ENCODE measurements at regions not wholly inside any gene's neighbourhood (a gene's known extent, or its start where the extent isn't known, plus 50 kb on each side); places are given as distances from the start of the nearest gene placed in this dataset.

DNA sequence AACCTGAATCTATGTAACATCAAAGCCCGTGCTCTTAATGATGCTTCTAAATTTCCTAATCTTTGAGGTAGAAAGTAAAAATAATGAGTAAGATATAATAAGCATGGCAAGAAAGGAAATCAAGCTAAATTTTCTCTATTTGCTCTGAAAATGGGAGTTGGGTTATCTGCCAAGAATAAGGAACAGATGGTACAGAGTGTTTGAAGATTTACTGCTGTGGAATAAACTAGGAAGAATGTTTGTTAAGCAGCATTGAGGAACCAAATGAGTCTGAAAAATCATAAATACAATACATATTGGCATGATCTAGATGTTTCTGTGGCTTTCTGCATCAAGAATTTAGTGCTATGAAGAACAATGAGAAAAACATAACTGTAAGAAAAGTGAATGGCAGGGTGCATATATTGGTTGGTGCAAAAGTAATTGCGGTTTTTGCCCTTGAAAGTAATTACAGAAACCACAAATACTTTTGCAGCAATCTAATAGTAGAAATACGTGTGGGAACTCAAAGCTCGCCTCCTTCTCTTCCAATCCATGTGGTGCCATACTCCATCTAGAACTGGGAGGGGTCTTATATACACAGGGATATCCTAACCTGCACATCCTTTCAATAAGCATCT lies 87.6 kb downstream of the SUCNR1 start:
- peak in 2 of 3 donors; percentile 19 to 33 for DNase-seq
- no CpG with 5 or more reads among the region's 4 CpGs for WGBS (ENCODE audit: insufficient coverage)

DNA sequence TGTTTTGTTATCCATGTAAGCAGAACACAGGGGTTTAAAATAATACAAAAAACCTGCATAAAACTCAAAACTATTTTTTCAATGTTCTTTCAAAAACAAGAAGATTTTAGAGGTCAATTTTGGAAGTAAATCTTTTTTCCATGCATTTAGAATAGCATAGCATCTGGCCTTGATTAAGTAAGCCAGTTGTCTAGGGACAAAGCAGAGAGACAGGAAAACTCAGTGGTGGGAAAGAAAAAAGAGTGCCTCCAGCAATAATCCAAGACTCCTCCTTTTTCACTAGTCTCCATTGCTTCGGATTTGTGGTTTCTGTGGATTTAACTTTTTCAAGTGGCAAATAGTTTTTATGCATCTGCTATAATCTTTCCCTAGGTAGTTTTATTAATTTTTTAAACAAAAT lies 88.9 kb downstream of the SUCNR1 start:
- H3K27me3 ChIP-seq (replicated peaks in 2 of 5; ENCODE audit: control insufficient read depth in 4 of 5, insufficient read depth in 5 of 5, low read length in 4 of 5), result no peaks in the 10 kb centered on the region
- no peak overlapping the region for H3K27ac ChIP-seq (ENCODE audit: insufficient read depth in 1 of 2, low read depth in 1 of 2, low read length in 2 of 2, poor library complexity in 1 of 2, severe bottlenecking in 2 of 2)
- no peaks in the 10 kb centered on the region for H3K36me3 ChIP-seq (ENCODE audit: control insufficient read depth in 4 of 4, insufficient read depth in 4 of 4, low read length in 3 of 4)
- no CpG with 5 or more reads among the region's 1 CpG for WGBS (ENCODE audit: insufficient coverage)
- H3K4me1 ChIP-seq (ENCODE audit: control extremely low read depth in 1 of 4, control insufficient read depth in 4 of 4, insufficient read depth in 4 of 4, low read length in 3 of 4), result peaks cover 0 to 3% (median under 1%) of the 10 kb centered on the region in 4 experiments
- H3K9me3 ChIP-seq (ENCODE audit: control extremely low read depth in 1 of 5, control insufficient read depth in 4 of 5, insufficient read depth in 2 of 5, low read depth in 1 of 5, low read length in 4 of 5), result no peaks in the 10 kb centered on the region
- no peak overlapping the region for H3K4me3 ChIP-seq (ENCODE audit: control insufficient read depth in 1 of 7, extremely low read depth in 1 of 7, insufficient read depth in 4 of 7, low read depth in 2 of 7, low read length in 6 of 7)
- DNase-seq, result no peak
- POLR2A ChIA-PET, result no interaction called here
- CTCF ChIA-PET, result no interaction called here

More for the DNA sequence above, 87.6 kb downstream of the SUCNR1 start:
- H3K4me1 ChIP-seq (ENCODE audit: control extremely low read depth in 1 of 4, control insufficient read depth in 4 of 4, insufficient read depth in 4 of 4, low read length in 3 of 4), result peaks cover 0 to 3% (median under 1%) of the 10 kb centered on the region in 4 experiments
- POLR2A ChIA-PET, result no interaction called here
- H3K27ac ChIP-seq (ENCODE audit: insufficient read depth in 1 of 2, low read depth in 1 of 2, low read length in 2 of 2, poor library complexity in 1 of 2, severe bottlenecking in 2 of 2), result no peak overlapping the region
- H3K27me3 ChIP-seq (replicated peaks in 2 of 5; ENCODE audit: control insufficient read depth in 4 of 5, insufficient read depth in 5 of 5, low read length in 4 of 5), result no peaks in the 10 kb centered on the region
- H3K9me3 ChIP-seq (ENCODE audit: control extremely low read depth in 1 of 5, control insufficient read depth in 4 of 5, insufficient read depth in 2 of 5, low read depth in 1 of 5, low read length in 4 of 5), result no peaks in the 10 kb centered on the region
- CTCF ChIA-PET, result no interaction called here
- H3K36me3 ChIP-seq (ENCODE audit: control insufficient read depth in 4 of 4, insufficient read depth in 4 of 4, low read length in 3 of 4), result no peaks in the 10 kb centered on the region
- H3K4me3 ChIP-seq (ENCODE audit: control insufficient read depth in 1 of 7, extremely low read depth in 1 of 7, insufficient read depth in 4 of 7, low read depth in 2 of 7, low read length in 6 of 7), result no peak overlapping the region

DNA sequence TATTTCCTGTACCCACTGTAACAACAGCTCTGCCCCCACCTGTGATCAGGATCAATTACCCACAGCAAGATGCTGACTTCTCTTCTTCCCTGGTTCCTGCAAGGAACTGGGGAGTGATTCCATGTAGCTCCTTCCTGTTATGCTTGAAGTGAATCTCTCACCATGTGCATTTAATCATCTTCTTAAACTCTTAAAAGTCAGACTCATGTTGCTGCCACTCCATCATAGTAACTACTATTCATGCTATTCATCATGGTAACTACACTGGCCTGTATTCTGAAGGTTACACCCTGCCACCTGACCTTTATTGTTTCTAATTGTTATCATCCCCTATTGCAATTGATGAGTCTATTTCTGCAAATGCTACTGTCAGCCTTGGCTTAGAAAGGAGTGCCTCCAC lies 89.5 kb downstream of the SUCNR1 start:
- H3K27ac ChIP-seq (ENCODE audit: insufficient read depth in 1 of 2, low read depth in 1 of 2, low read length in 2 of 2, poor library complexity in 1 of 2, severe bottlenecking in 2 of 2), result no peak overlapping the region
- no peaks in the 10 kb centered on the region for H3K27me3 ChIP-seq (replicated peaks in 2 of 5; ENCODE audit: control insufficient read depth in 4 of 5, insufficient read depth in 5 of 5, low read length in 4 of 5)
- CTCF ChIA-PET, result no interaction called here
- H3K4me1 ChIP-seq (ENCODE audit: control extremely low read depth in 1 of 4, control insufficient read depth in 4 of 4, insufficient read depth in 4 of 4, low read length in 3 of 4), result peaks cover 0 to 3% (median under 1%) of the 10 kb centered on the region in 4 experiments
- no peaks in the 10 kb centered on the region for H3K9me3 ChIP-seq (ENCODE audit: control extremely low read depth in 1 of 5, control insufficient read depth in 4 of 5, insufficient read depth in 2 of 5, low read depth in 1 of 5, low read length in 4 of 5)
- no peak overlapping the region for H3K4me3 ChIP-seq (ENCODE audit: control insufficient read depth in 1 of 7, extremely low read depth in 1 of 7, insufficient read depth in 4 of 7, low read depth in 2 of 7, low read length in 6 of 7)
- POLR2A ChIA-PET, result no interaction called here
- H3K36me3 ChIP-seq (ENCODE audit: control insufficient read depth in 4 of 4, insufficient read depth in 4 of 4, low read length in 3 of 4), result no peaks in the 10 kb centered on the region
- DNase-seq, result no peak

DNA sequence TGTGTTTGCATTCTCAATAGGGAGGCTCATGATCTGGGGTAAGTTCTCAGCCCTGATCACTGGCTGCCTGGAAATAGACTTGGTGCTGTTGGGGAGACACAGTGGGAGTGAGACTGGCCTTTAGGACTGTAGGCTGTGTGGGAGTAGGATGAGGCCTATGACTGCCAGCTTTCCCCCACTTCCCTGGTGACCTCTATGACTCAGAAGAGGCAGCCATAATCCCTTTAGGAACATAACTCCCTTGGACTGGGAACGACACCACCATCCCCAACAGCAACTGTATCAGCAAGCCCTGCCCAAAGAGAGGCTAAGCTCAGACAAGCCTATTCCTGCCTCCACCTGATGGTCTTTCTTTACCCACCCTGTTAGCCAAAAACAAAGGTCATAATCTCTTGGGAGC lies 91.3 kb downstream of the SUCNR1 start:
- H3K9me3 ChIP-seq (ENCODE audit: control extremely low read depth in 1 of 5, control insufficient read depth in 4 of 5, insufficient read depth in 2 of 5, low read depth in 1 of 5, low read length in 4 of 5), result no peaks in the 10 kb centered on the region
- H3K4me3 ChIP-seq (ENCODE audit: control insufficient read depth in 1 of 7, extremely low read depth in 1 of 7, insufficient read depth in 4 of 7, low read depth in 2 of 7, low read length in 6 of 7), result no peak overlapping the region
- ChIA-PET POLR2A (no interaction called here), CTCF (no interaction called here)
- peaks cover 0 to 5% (median 2%) of the 10 kb centered on the region in 4 experiments for H3K4me1 ChIP-seq (ENCODE audit: control extremely low read depth in 1 of 4, control insufficient read depth in 4 of 4, insufficient read depth in 4 of 4, low read length in 3 of 4)
- H3K27ac ChIP-seq (ENCODE audit: insufficient read depth in 1 of 2, low read depth in 1 of 2, low read length in 2 of 2, poor library complexity in 1 of 2, severe bottlenecking in 2 of 2), result no peak overlapping the region
- WGBS (ENCODE audit: insufficient coverage), result 100% methylated on average over 1 of the region's 1 CpG
- no peak for DNase-seq
- no peaks in the 10 kb centered on the region for H3K27me3 ChIP-seq (replicated peaks in 2 of 5; ENCODE audit: control insufficient read depth in 4 of 5, insufficient read depth in 5 of 5, low read length in 4 of 5)
- no peaks in the 10 kb centered on the region for H3K36me3 ChIP-seq (ENCODE audit: control insufficient read depth in 4 of 4, insufficient read depth in 4 of 4, low read length in 3 of 4)

DNA sequence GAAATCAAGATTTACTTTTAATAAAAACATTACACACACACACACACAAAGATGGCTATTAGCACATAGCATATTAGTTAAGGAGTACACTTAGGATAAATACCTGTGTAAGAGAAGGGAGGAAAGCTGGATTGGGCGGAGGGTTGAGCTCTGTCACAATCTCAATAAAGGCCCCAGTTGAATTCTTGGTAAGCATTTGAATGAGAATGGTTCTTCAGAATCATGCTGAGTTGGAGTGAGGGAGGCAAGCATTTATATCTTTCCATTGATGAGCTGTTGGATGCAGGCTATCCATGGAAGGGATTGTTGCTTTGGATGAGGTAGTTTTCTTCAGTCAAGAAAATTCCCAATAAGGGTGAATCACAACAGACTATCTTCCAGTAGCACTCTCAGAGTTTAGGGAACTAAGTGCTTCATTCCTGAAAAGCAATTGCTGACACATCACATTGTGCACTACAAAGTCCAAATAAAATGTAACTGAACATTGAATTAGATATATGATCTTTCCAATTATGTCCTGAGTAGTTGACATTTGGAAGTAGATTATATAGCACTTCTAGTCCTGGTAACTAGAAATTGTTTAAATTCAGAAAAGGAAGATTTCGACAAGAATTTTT lies 95.7 kb downstream of the SUCNR1 start:
- ChIA-PET POLR2A (no interaction called here), CTCF (no interaction called here)
- DNase-seq, result no peak
- WGBS (ENCODE audit: insufficient coverage), result no CpG with 5 or more reads among the region's 2 CpGs
- no peaks in the 10 kb centered on the region for H3K9me3 ChIP-seq (ENCODE audit: control extremely low read depth in 1 of 5, control insufficient read depth in 4 of 5, insufficient read depth in 2 of 5, low read depth in 1 of 5, low read length in 4 of 5)
- H3K27me3 ChIP-seq (replicated peaks in 2 of 5; ENCODE audit: control insufficient read depth in 4 of 5, insufficient read depth in 5 of 5, low read length in 4 of 5), result no peaks in the 10 kb centered on the region
- no peak overlapping the region for H3K27ac ChIP-seq (ENCODE audit: insufficient read depth in 1 of 2, low read depth in 1 of 2, low read length in 2 of 2, poor library complexity in 1 of 2, severe bottlenecking in 2 of 2)
- no peaks in the 10 kb centered on the region for H3K36me3 ChIP-seq (ENCODE audit: control insufficient read depth in 4 of 4, insufficient read depth in 4 of 4, low read length in 3 of 4)
- H3K4me1 ChIP-seq (ENCODE audit: control extremely low read depth in 1 of 4, control insufficient read depth in 4 of 4, insufficient read depth in 4 of 4, low read length in 3 of 4), result peaks cover 0 to 4% (median 1%) of the 10 kb centered on the region in 4 experiments
- no peak overlapping the region for H3K4me3 ChIP-seq (ENCODE audit: control insufficient read depth in 1 of 7, extremely low read depth in 1 of 7, insufficient read depth in 4 of 7, low read depth in 2 of 7, low read length in 6 of 7)

DNA sequence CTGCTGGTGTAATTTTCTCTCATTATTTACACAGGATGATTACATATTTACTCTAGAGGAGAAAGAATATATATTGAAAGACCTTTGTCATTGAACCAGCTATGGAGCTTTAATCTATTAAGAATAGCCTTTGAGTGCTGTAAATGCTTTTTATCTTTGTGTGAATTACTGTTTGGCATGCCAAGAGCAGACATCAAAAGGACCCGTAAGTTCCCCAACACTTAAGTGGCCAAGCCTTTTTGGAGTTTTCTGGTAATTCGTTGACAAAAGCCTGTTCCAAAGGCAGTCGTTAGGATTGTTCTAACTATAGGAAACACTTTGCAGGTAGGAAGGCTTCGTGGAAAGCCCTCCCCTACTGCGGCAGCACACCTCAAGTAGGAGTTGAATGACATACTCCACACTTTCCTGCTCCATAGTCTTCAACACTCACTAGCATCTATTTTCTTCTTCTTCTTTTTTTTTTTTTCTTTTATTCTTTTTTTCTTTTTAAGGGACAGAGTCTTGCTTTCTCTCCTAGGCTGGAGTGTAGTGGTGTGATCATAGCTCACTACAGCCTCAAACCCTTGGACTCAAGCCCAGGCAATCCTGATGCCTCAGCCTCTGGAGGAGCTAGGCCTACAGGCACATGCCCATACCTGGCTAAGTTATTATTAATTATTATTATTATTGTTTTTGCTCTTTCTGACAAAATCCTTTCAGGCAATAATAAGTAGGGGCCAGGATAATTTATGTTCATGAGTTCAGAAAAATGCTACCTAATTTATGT lies 98.6 kb downstream of the SUCNR1 start:
- POLR2A ChIA-PET, result no interaction called here
- Histone ChIP-seq H3K36me3 (ENCODE audit: control insufficient read depth in 4 of 4, insufficient read depth in 4 of 4, low read length in 3 of 4) (no peaks in the 10 kb centered on the region), H3K27me3 (replicated peaks in 2 of 5; ENCODE audit: control insufficient read depth in 4 of 5, insufficient read depth in 5 of 5, low read length in 4 of 5) (no peaks in the 10 kb centered on the region), H3K9me3 (ENCODE audit: control extremely low read depth in 1 of 5, control insufficient read depth in 4 of 5, insufficient read depth in 2 of 5, low read depth in 1 of 5, low read length in 4 of 5) (no peaks in the 10 kb centered on the region), H3K4me3 (ENCODE audit: control insufficient read depth in 1 of 7, extremely low read depth in 1 of 7, insufficient read depth in 4 of 7, low read depth in 2 of 7, low read length in 6 of 7) (no peak overlapping the region), H3K27ac (ENCODE audit: insufficient read depth in 1 of 2, low read depth in 1 of 2, low read length in 2 of 2, poor library complexity in 1 of 2, severe bottlenecking in 2 of 2) (no peak overlapping the region), H3K4me1 (ENCODE audit: control extremely low read depth in 1 of 4, control insufficient read depth in 4 of 4, insufficient read depth in 4 of 4, low read length in 3 of 4) (peaks cover 5 to 19% (median 12%) of the 10 kb centered on the region in 4 experiments)
- CTCF ChIA-PET, result no interaction called here
- 72% methylated on average over 5 of the region's 5 CpGs for WGBS (ENCODE audit: insufficient coverage)
- DNase-seq, result no peak

DNA sequence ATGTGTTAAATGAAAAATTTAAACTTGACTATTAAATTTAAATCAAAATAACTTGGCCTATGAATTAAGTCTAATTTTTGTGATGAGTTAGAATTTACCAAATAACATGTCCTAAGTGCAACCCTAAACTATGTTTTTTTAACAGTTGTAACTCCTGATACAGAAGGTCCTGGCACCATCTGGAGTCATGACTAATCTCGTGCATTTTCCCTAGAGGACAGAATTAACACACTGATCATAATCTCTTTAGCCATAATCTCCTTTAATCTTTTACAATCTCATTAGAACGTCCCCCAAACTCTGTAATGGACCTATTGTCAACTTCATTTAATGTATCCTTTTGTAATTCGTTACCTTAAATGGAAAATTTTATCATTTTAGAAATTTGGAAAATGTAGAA lies 100.6 kb downstream of the SUCNR1 start:
- 71% methylated on average over 1 of the region's 3 CpGs for WGBS (ENCODE audit: insufficient coverage)
- Histone ChIP-seq H3K27me3 (replicated peaks in 2 of 5; ENCODE audit: control insufficient read depth in 4 of 5, insufficient read depth in 5 of 5, low read length in 4 of 5) (no peaks in the 10 kb centered on the region), H3K9me3 (ENCODE audit: control extremely low read depth in 1 of 5, control insufficient read depth in 4 of 5, insufficient read depth in 2 of 5, low read depth in 1 of 5, low read length in 4 of 5) (no peaks in the 10 kb centered on the region), H3K27ac (ENCODE audit: insufficient read depth in 1 of 2, low read depth in 1 of 2, low read length in 2 of 2, poor library complexity in 1 of 2, severe bottlenecking in 2 of 2) (no peak overlapping the region), H3K4me1 (ENCODE audit: control extremely low read depth in 1 of 4, control insufficient read depth in 4 of 4, insufficient read depth in 4 of 4, low read length in 3 of 4) (peaks cover 5 to 19% (median 13%) of the 10 kb centered on the region in 4 experiments), H3K4me3 (ENCODE audit: control insufficient read depth in 1 of 7, extremely low read depth in 1 of 7, insufficient read depth in 4 of 7, low read depth in 2 of 7, low read length in 6 of 7) (no peak overlapping the region), H3K36me3 (ENCODE audit: control insufficient read depth in 4 of 4, insufficient read depth in 4 of 4, low read length in 3 of 4) (no peaks in the 10 kb centered on the region)
- POLR2A ChIA-PET, result no interaction called here
- DNase-seq, result no peak
- CTCF ChIA-PET, result no interaction called here
